ENCODE measurements at regions not wholly inside any gene's neighbourhood (a gene's known extent, or its start where the extent isn't known, plus 50 kb on each side); places are given as distances from the start of the nearest gene placed in this dataset.
"Not testable (repeated sequence)": the region's sequence is repeated elsewhere in the genome, so short reads cannot be mapped to it uniquely, and the experiment has no call there.

GRCh38 chr10:46204482-46205102, 82.2 kb upstream of the ANTXRL start:
- DNase-seq: not testable (repeated sequence)

- not testable (repeated sequence) for DNase-seq
Measured at GRCh38 chr10:46210427-46210826, 76.4 kb upstream of the ANTXRL start.

GRCh38 chr10:46215426-46215825, 71.4 kb upstream of the ANTXRL start:
- DNase-seq: no peak

GRCh38 chr10:46216003-46216634, 70.7 kb upstream of the ANTXRL start:
- DNase-seq: no peak

- DNase-seq: no peak
Measured at GRCh38 chr10:46216836-46217751, 69.7 kb upstream of the ANTXRL start.

- DNase-seq: no peak
Measured at GRCh38 chr10:46217752-46218453, 68.9 kb upstream of the ANTXRL start.

- DNase-seq: no peak
Measured at GRCh38 chr10:46218921-46219320, 67.9 kb upstream of the ANTXRL start.

GRCh38 chr10:46219431-46219990, 67.3 kb upstream of the ANTXRL start:
- not testable (repeated sequence) for DNase-seq

GRCh38 chr10:46220187-46220586, 66.6 kb upstream of the ANTXRL start:
- no peak for DNase-seq

GRCh38 chr10:46220872-46221538, 65.8 kb upstream of the ANTXRL start:
- DNase-seq: no peak

GRCh38 chr10:46222364-46222935, 64.3 kb upstream of the ANTXRL start:
- DNase-seq: no peak

GRCh38 chr10:46223064-46223480, 63.7 kb upstream of the ANTXRL start:
- DNase-seq: no peak

GRCh38 chr10:46223626-46224413, 63.0 kb upstream of the ANTXRL start:
- DNase-seq: no peak

GRCh38 chr10:46224414-46224682, 62.4 kb upstream of the ANTXRL start:
- DNase-seq: no peak

- DNase-seq: no peak
Measured at GRCh38 chr10:46225597-46225996, 61.2 kb upstream of the ANTXRL start.

GRCh38 chr10:46226232-46226631, 60.6 kb upstream of the ANTXRL start:
- no peak for DNase-seq

- DNase-seq: no peak
Measured at GRCh38 chr10:46226900-46227558, 59.8 kb upstream of the ANTXRL start.

- no peak for DNase-seq
Measured at GRCh38 chr10:46227571-46227935, 59.2 kb upstream of the ANTXRL start.

GRCh38 chr10:46227936-46228562, 58.7 kb upstream of the ANTXRL start:
- no peak for DNase-seq

GRCh38 chr10:46228563-46229071, 58.2 kb upstream of the ANTXRL start:
- DNase-seq: peak; percentile 40 to 42
